CD4-positive, alpha-beta T cell treated with Interferon alpha-2 for 1 hour (primary cell): ENCODE measurements at regions not wholly inside any gene's neighbourhood (a gene's known extent, or its start where the extent isn't known, plus 50 kb on each side); places are given as distances from the start of the nearest gene placed in this dataset.
"Not testable (repeated sequence)": the region's sequence is repeated elsewhere in the genome, so short reads cannot be mapped to it uniquely, and the experiment has no call there.

Experiments used
- DNase-seq, 2 donors: peaks; one replicate each; pipeline ENCODE4 v3.0.0-alpha.2; 2020 to 2022

DNA sequence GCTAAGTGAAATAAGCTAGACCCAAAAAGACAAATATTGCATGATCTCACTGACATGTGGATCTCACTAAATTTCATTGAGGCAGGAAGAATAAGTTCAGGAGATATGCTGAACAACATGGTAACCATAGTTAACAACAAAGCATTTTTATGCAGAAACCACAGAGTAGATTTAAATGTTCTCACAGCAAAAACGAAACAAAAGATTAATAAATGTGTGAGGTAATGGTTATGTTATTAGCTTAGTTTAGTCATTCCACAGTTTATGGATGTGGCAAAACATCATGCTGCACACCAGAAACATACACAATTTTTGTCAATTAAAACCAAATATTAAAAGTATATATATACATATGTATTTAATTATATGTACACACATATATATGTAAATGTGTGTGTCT lies 765.8 kb downstream of the SLITRK5 start:
- no peak for DNase-seq

DNA sequence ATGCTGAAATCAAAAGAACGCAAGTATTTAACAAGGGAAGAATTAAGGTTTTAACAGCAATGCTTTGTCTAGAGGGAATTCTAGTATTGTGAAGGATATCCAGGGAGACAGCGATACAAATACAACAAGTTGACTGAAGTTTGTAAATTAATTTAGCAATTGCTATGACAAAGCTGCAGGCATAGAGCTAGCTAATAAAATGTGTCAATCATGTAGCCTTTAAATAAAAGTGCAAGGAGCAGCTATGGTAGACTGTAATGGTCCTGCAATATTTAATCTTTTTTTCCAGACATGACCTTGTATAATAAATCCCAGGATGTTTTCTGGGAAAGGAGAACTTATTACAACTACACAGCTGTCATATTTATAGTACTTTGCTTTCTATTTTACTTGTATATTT lies 779.3 kb downstream of the SLITRK5 start:
- DNase-seq: no peak

GRCh38 chr13:88456151-88456550 lies 785.0 kb downstream of the SLITRK5 start:
- DNase-seq: no peak

- DNase-seq: no peak
Observed at GRCh38 chr13:88459331-88459730, 788.2 kb downstream of the SLITRK5 start.

GRCh38 chr13:88461272-88462009 lies 790.3 kb downstream of the SLITRK5 start:
- DNase-seq: no peak

DNA sequence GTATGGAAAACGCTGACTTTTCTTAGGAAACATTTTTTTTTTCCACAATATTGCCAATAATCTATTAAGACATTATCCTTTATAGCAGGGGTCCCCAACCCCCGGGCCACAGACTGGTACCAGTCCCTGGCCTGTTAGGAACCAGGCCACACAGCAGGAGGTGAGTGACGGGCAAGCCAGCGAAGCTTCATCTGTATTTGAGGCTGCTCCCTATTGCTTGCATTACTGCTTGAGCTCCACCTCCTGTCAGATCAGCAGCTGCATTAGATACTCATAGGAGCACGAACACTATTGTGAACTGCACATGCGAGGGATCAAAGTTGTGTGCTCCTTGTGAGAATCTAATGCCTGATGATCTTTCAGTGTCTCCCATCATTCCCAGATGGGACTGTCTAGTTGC lies 793.7 kb downstream of the SLITRK5 start:
- no peak for DNase-seq

DNA sequence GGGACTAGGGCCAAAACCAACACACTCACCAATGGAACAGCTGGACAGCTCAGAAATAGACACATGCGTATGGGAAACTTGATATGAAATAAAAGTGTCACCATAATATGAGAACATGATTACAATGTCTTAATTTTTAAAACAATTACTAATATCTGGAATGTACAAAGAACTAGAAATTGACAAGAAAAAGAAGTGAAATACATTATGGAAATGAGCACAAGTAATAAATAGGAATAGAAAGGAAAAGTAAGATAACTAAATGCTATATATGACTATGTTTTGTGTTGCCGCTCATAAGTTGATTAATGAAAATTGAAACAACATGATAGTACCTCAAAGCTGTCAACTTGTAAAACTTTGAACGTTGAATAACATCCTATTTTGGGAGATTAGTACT lies 801.1 kb downstream of the SLITRK5 start:
- no peak for DNase-seq

DNA sequence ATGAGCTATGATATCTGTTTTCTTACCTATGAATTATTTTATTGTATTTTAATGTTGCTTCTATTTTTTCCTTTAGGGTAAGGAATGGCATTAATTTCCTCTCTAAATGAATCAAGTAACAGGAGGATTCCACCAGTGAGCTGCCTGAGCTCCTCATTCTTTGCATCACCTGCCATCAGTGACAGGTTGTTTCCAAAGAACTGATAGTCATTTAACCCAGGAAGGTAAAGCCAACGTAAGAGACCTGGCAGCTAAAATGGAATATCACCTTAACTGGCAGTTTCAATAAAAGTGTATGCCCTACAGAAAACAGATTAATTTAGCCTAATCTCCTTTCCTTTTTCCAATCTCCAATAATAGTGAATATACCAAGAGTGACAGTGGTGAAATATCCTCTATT lies 812.0 kb downstream of the SLITRK5 start:
- DNase-seq: no peak

- DNase-seq: no peak
Observed at GRCh38 chr13:88507909-88508308, 836.7 kb downstream of the SLITRK5 start.

GRCh38 chr13:88512993-88513392 lies 841.8 kb downstream of the SLITRK5 start:
- DNase-seq: not testable (repeated sequence)

DNA sequence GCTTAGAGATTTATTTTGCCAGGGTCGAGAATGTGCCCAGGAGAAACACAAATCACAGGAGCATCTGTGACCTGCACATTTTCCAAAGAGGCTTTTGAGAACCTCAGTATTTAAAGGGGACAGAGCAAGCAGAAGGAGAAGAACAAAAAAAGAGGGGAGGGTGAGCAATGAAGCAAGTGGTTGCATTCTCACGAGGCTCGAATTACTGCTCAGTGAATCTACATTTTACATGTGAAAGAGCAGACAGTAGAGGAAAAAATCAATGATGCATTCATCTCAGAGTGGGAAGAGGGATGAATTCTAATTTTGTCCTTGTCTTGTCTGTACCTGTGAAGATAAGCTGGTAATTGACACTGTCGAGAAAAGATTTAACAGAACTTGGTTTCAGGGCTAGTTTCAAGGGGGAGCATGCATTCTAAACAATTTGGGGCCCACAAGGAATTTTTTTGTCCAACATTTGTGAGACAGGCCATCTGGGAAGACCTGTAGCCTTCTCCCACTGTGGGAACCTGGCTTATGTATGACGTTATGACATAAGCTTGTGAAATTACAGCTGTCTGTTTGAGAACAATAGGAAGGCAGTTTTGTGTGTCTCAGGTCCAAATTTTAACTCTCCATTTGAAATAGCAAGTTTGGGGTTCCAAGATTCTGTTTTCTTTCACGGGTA lies 855.1 kb downstream of the SLITRK5 start:
- no peak for DNase-seq

- no peak for DNase-seq
Observed at GRCh38 chr13:88526853-88527215, 855.7 kb downstream of the SLITRK5 start.

GRCh38 chr13:88541994-88542393 lies 870.8 kb downstream of the SLITRK5 start:
- no peak for DNase-seq

- DNase-seq: no peak
Observed at GRCh38 chr13:88544836-88545235, 873.7 kb downstream of the SLITRK5 start.

GRCh38 chr13:88552966-88553365 lies 881.8 kb downstream of the SLITRK5 start:
- DNase-seq: no peak

GRCh38 chr13:88565566-88565965 lies 894.4 kb downstream of the SLITRK5 start:
- DNase-seq: no peak

DNA sequence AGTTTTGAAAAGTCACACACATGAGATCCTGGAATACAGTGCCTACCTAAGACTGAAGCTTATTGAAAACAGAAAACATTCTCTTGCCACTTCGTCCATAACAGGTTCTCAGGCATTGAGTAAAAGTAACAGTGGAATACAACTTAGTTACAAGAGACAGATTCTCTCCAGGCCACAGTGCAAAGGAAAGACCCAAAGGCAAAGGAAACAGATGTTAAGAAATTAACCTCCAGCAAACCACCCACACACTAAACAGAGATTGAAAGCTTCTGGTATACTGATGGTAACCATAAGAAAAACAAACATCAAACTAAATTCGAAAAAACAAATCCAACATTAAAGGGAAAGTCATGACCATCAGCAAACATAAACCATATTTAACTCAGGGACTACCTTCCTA lies 914.7 kb downstream of the SLITRK5 start:
- no peak for DNase-seq

DNA sequence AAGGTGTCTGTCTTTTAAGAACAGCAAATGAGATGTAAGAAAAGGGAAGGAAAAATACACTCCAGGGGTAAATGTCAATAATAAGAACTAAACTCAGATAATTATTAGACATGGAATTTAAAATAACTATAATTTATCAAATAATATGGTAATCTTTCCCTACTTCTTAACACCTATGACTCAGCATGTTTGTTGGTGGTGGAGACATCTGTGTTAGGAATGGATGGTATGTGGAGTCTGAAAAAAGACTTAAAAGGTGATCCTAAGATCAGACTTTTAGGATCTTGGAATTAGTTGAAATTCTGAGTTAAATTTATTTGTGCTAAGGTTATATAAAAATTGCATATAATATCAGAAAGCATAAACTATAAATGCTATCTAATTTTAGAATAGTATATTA lies 915.1 kb downstream of the SLITRK5 start:
- no peak for DNase-seq

GRCh38 chr13:88590574-88590973 lies 919.4 kb downstream of the SLITRK5 start:
- DNase-seq: no peak

DNA sequence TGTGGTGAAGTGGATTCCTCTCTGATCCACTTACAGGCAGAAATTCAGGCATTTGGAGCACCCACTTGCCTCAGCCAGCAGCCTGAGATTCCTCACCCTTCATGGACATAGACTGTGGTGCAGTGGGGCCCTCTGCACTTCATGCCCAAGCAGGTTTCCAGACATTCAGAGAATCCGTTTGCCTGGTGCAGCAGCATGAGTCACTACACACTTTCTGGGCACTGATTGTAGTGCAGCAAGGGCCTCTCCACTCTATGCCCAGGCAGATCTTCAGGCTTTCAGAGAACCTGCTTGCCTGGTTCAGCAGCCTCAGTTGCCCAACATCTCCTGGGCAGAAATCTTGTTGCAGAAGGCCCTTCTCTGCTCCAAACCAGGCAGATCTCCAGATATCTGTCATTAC lies 920.9 kb downstream of the SLITRK5 start:
- DNase-seq: no peak

DNA sequence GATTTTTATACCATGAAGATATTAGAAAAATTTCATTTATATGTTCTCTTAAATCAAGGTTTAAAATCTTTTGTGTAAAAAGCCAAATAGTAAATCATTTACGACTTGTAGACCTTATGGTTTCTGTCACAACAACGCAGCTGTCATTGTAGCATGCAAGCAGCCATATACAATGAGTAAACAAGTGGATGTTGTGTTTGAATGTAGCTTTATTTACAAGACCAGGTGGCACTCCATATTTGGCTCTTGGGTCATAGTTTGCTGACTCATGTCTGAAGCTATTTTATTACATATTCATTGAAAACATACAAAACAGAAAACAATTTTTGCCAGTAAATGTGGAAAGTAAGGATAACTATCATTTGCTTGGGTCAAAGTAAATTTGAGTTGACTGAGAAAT lies 930.8 kb downstream of the SLITRK5 start:
- DNase-seq: no peak

DNA sequence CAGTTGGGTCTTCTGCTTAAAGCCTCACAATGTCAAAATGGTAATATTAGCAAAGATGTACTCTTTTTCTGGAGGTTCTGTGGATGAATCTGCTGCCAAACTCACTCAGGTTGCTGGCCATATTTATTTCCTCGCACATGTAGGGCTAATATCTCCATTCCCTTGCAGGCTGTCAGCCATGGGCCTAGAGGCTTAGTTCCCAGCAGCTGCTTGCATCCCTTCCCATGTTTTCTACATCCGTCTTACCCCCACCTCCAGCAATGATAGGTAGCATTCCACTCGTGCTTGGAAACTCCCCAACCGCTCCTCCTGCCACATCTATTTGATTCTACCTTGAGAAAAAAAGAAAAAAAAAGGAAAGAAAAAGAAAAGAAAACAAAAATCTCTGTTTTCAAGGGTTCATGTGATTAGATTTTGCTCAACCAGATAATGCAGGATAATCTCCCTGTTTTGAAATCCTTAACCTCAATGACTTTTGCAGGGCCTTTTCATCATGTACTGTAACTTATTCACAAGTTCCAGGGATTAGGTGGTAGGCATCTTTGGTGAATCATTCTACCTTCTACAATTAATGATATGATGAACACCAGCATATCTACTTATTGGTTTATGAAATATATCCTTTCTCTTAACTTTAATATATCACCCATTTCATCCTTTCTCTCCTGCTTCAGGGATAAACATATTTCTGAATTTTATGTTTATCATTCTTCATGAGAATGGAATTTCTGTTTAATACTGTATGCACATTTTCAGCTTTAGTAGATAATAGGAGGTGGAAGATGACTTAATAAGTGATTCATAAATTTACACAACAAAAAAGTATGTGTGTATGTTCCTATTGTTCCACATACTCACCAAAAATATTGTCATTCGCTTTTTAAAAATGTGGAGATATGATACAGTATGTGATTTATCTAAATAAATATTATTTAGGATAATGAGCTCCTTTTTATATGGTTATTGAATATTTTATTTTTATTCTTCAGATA lies 931.9 kb downstream of the SLITRK5 start:
- no peak for DNase-seq

GRCh38 chr13:88617176-88617575 lies 946.0 kb downstream of the SLITRK5 start:
- no peak for DNase-seq
